Stimulated activated naive CD8-positive, alpha-beta T cell treated with anti-CD3 and anti-CD28 coated beads, Interleukin-15, amount 100 ng/mL, for 72 hours (primary cell): ENCODE measurements at regions not wholly inside any gene's neighbourhood (a gene's known extent, or its start where the extent isn't known, plus 50 kb on each side); places are given as distances from the start of the nearest gene placed in this dataset.

Experiments used
- ATAC-seq: fragments of 150-1000 bp; cut with Tn5 transposase; 2 replicates; pipeline ENCODE4 v1.10.0; 2021; ENCODE audit warnings: mild to moderate bottlenecking, moderate library complexity
- DNase-seq, 2 donors: peaks; one replicate each; pipeline ENCODE4 v3.0.0; 2021 to 2022
- H3K27ac Mint-ChIP-seq, 2 donors: one replicate each; pipeline ENCODE4 v1.8.0; 2022; ENCODE audit warnings: mild to moderate bottlenecking in 2 of 2, mixed read lengths in 2 of 2, moderate library complexity in 2 of 2
- H3K27me3 Mint-ChIP-seq: one replicate; pipeline ENCODE4 v1.8.0; 2022; ENCODE audit warnings: mixed read lengths
- H3K4me1 Mint-ChIP-seq: one replicate; pipeline ENCODE4 v1.8.0; 2022; ENCODE audit warnings: mild to moderate bottlenecking, mixed read lengths
- H3K4me3 Mint-ChIP-seq, 2 donors: one replicate each; pipeline ENCODE4 v1.8.0; 2022; ENCODE audit warnings: mild to moderate bottlenecking in 2 of 2, mixed read lengths in 2 of 2, moderate library complexity in 1 of 2
- H3K9me3 Mint-ChIP-seq, 2 donors: one replicate each; pipeline ENCODE4 v1.8.0; 2022; ENCODE audit warnings: mixed read lengths in 2 of 2

GRCh38 chr10:52420656-52421055 lies 106.6 kb downstream of the DKK1 start:
- no peak overlapping the region for H3K27ac Mint-ChIP-seq
- DNase-seq: no peak
- no peak for ATAC-seq
- no peak overlapping the region for H3K4me3 Mint-ChIP-seq
- H3K27me3 Mint-ChIP-seq: no peaks in the 10 kb centered on the region
- H3K4me1 Mint-ChIP-seq: no peaks in the 10 kb centered on the region
- no peaks in the 10 kb centered on the region for H3K9me3 Mint-ChIP-seq

- Mint-ChIP-seq H3K4me3 (no peak overlapping the region), H3K4me1 (no peaks in the 10 kb centered on the region), H3K27me3 (no peaks in the 10 kb centered on the region), H3K9me3 (peaks cover 0 to 4% of the 10 kb centered on the region in 2 donors), H3K27ac (no peak overlapping the region)
- ATAC-seq: no peak
- DNase-seq: no peak
These were observed 109.3 kb downstream of the DKK1 start for GRCh38 chr10:52423369-52423768.

- DNase-seq: no peak
- Mint-ChIP-seq H3K9me3 (peaks cover 0 to 8% of the 10 kb centered on the region in 2 donors), H3K27me3 (no peaks in the 10 kb centered on the region), H3K4me3 (no peak overlapping the region), H3K27ac (no peak overlapping the region), H3K4me1 (no peaks in the 10 kb centered on the region)
- ATAC-seq: no peak
These were observed 110.3 kb downstream of the DKK1 start for GRCh38 chr10:52424341-52424740.

DNA sequence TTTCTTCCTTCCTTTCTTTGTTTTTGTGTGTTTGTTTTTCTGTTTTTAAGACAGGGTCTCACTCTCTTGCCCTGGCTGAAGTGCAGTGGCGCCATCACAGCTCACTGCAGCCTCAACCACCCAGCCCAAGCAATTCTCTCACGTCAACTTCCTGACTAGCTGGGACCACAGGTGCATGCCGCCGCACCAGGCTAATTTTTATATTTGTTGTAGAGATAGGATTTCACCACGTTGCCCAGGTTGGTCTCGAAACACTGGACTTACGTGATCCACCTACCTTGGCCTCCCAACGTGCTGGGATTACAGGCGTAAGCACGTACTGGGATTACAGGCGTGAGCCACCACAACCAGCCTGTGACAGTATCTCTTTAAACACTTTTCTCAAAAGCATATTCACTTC lies 120.7 kb downstream of the DKK1 start:
- Mint-ChIP-seq H3K4me3 (no peak overlapping the region), H3K9me3 (no peaks in the 10 kb centered on the region), H3K27ac (no peak overlapping the region), H3K4me1 (no peaks in the 10 kb centered on the region), H3K27me3 (no peaks in the 10 kb centered on the region)
- DNase-seq (no peak), ATAC-seq (no peak)

- Mint-ChIP-seq H3K27ac (no peak overlapping the region), H3K4me1 (no peaks in the 10 kb centered on the region), H3K9me3 (peaks cover 0 to 11% of the 10 kb centered on the region in 2 donors), H3K4me3 (no peak overlapping the region), H3K27me3 (no peaks in the 10 kb centered on the region)
- ATAC-seq: no peak
- no peak for DNase-seq
These were observed 122.6 kb downstream of the DKK1 start for GRCh38 chr10:52436664-52437063.

DNA sequence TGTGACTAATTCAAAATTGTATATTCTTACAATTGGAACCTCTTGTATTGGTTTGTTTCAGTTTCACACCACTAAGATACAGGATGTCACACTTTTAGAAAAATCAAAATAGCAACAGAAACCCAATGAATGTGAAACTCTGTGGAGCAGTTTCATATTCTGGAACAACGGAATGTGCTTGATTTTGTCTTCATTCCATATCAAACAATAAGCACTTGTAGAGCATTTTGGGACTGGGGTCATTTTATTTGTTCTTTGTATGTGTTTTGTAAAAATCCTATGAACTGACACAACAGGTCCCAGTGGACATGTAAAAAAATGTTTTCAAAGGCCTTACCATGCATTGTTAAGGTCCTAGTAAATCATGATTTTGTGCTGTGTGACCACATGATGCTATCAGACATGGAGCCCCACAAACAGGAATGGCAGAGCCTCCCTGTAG lies 123.1 kb downstream of the DKK1 start:
- no peak overlapping the region for H3K4me3 Mint-ChIP-seq
- H3K4me1 Mint-ChIP-seq: no peaks in the 10 kb centered on the region
- no peak overlapping the region for H3K27ac Mint-ChIP-seq
- H3K9me3 Mint-ChIP-seq: peaks cover 0 to 11% of the 10 kb centered on the region in 2 donors
- DNase-seq: no peak
- ATAC-seq: no peak
- no peaks in the 10 kb centered on the region for H3K27me3 Mint-ChIP-seq

GRCh38 chr10:52438119-52438518 lies 124.0 kb downstream of the DKK1 start:
- no peaks in the 10 kb centered on the region for H3K4me1 Mint-ChIP-seq
- no peak overlapping the region for H3K27ac Mint-ChIP-seq
- no peak overlapping the region for H3K4me3 Mint-ChIP-seq
- peaks cover 0 to 11% of the 10 kb centered on the region in 2 donors for H3K9me3 Mint-ChIP-seq
- no peaks in the 10 kb centered on the region for H3K27me3 Mint-ChIP-seq
- ATAC-seq (no peak), DNase-seq (no peak)

- DNase-seq (no peak), ATAC-seq (no peak)
- Mint-ChIP-seq H3K9me3 (peaks cover 0 to 11% of the 10 kb centered on the region in 2 donors), H3K4me3 (no peak overlapping the region), H3K27me3 (no peaks in the 10 kb centered on the region), H3K27ac (no peak overlapping the region), H3K4me1 (no peaks in the 10 kb centered on the region)
These were observed 126.7 kb downstream of the DKK1 start for GRCh38 chr10:52440612-52441285.

GRCh38 chr10:52442576-52442975 lies 128.5 kb downstream of the DKK1 start:
- ATAC-seq (no peak), DNase-seq (no peak)
- H3K9me3 Mint-ChIP-seq: peaks cover 0 to 11% of the 10 kb centered on the region in 2 donors
- no peak overlapping the region for H3K27ac Mint-ChIP-seq
- no peaks in the 10 kb centered on the region for H3K27me3 Mint-ChIP-seq
- no peaks in the 10 kb centered on the region for H3K4me1 Mint-ChIP-seq
- H3K4me3 Mint-ChIP-seq: no peak overlapping the region

GRCh38 chr10:52443419-52444388 lies 129.6 kb downstream of the DKK1 start:
- ATAC-seq (no peak), DNase-seq (no peak)
- Mint-ChIP-seq H3K9me3 (peaks cover 0 to 11% of the 10 kb centered on the region in 2 donors), H3K27ac (no peak overlapping the region), H3K4me3 (no peak overlapping the region), H3K4me1 (no peaks in the 10 kb centered on the region), H3K27me3 (no peaks in the 10 kb centered on the region)

DNA sequence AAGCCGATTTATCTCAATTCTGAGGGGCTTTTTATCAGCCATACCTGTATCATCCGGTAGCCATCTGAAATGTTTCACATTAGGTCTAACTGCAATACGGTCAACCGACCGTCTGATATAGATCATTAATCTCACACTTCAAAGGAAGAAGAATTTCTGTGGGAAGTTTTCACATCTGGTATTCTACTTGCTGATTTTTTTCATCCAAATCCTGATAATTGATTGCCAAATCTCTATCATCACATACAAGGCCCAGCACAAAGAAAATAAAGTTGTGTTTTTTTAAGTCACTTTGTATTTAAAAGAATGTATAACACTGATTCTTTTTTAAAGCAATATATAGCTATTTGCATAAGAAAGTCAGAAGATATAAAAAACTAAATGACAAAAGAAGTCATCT lies 132.3 kb downstream of the DKK1 start:
- ATAC-seq: no peak
- no peaks in the 10 kb centered on the region for H3K27me3 Mint-ChIP-seq
- H3K9me3 Mint-ChIP-seq: no peaks in the 10 kb centered on the region
- no peak overlapping the region for H3K27ac Mint-ChIP-seq
- no peak overlapping the region for H3K4me3 Mint-ChIP-seq
- no peaks in the 10 kb centered on the region for H3K4me1 Mint-ChIP-seq
- no peak for DNase-seq

DNA sequence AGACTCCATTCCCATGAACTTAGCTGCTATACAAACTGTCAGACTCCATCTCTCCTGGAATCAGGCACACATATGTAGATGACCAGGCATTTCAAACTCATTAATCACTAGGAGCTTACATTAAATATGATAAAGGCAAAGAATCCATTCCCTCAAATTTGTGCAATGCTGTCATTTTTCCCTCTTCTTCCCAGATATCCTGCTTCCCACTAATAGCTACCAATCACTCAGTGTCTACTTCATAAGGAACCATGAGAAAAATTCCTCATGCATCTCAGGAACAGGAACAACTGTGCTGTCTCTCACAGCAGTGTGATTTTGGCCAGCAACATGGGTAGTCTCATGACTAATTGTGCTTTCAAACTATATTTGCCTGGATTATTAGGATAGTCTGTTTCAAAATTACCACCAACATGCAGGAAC lies 133.9 kb downstream of the DKK1 start:
- no peak overlapping the region for H3K4me3 Mint-ChIP-seq
- no peaks in the 10 kb centered on the region for H3K27me3 Mint-ChIP-seq
- no peaks in the 10 kb centered on the region for H3K4me1 Mint-ChIP-seq
- H3K27ac Mint-ChIP-seq: no peak overlapping the region
- H3K9me3 Mint-ChIP-seq: no peaks in the 10 kb centered on the region
- no peak for DNase-seq
- ATAC-seq: no peak

- no peak overlapping the region for H3K27ac Mint-ChIP-seq
- no peaks in the 10 kb centered on the region for H3K27me3 Mint-ChIP-seq
- H3K4me3 Mint-ChIP-seq: no peak overlapping the region
- H3K4me1 Mint-ChIP-seq: no peaks in the 10 kb centered on the region
- ATAC-seq: no peak
- no peaks in the 10 kb centered on the region for H3K9me3 Mint-ChIP-seq
- no peak for DNase-seq
These were observed 136.7 kb downstream of the DKK1 start for GRCh38 chr10:52450762-52451291.

- Mint-ChIP-seq H3K4me1 (no peaks in the 10 kb centered on the region), H3K27ac (no peak overlapping the region), H3K4me3 (no peak overlapping the region), H3K9me3 (no peaks in the 10 kb centered on the region), H3K27me3 (no peaks in the 10 kb centered on the region)
- no peak for DNase-seq
- ATAC-seq: no peak
These were observed 137.7 kb downstream of the DKK1 start for GRCh38 chr10:52451817-52452216.

DNA sequence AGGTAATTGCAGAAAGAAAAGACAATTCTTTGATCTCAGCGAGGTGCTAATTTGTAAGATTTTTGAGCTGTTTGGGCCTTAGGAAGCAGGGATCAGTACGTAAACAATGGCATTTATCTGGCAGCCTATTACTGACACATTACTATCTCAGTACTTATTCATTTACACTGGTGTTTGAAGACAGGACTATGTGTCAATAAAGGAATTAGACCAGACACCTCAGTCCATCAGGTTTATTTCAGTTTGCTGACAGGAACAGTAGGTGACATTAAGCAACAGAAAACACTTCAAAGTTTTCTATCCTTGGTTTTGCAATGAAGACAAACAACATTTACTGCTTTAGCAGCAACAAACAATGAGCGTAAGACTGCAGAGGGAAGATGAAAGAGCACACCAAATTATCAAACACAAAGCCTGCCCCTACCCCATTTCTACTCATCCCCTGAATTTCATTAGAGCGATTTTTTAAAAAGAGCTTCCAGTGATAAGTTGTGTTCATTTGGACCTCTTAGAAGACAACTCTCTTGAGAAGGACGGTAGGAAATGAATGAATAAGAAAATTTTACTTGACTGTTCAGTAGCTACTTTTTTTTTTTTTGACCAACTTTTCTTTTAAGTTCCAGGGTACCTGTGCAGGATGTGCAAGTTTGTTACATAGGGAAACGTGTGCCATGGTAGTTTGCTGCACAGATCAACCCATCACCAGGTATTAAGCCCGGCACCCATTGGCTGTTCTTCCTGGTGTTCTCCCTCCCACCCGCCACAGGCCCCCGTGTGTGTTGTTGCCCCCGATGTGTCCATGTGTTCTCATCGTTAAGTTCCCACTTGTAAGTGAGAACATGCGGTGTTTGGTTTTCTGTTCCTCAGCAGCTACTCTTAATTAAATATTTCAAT lies 138.8 kb downstream of the DKK1 start:
- H3K9me3 Mint-ChIP-seq: no peaks in the 10 kb centered on the region
- no peak overlapping the region for H3K4me3 Mint-ChIP-seq
- DNase-seq (no peak), ATAC-seq (no peak)
- no peak overlapping the region for H3K27ac Mint-ChIP-seq
- H3K27me3 Mint-ChIP-seq: no peaks in the 10 kb centered on the region
- H3K4me1 Mint-ChIP-seq: no peaks in the 10 kb centered on the region
